Vagina (tissue), 2 donors: ENCODE measurements at regions not wholly inside any gene's neighbourhood (a gene's known extent, or its start where the extent isn't known, plus 50 kb on each side); places are given as distances from the start of the nearest gene placed in this dataset.
A peak's percentile ranks its signal among the peaks of the same experiment; 100 is the strongest.

Experiments
- DNase-seq, 2 donors: peaks; one replicate each; pipeline ENCODE4 v3.0.0-alpha.2; 2017; ENCODE audit errors: extremely low spot score in 2 of 2
- H3K27ac ChIP-seq: fragments of 200-600 bp; sonication (generic); one replicate; pipeline ENCODE4 v1.5.1; 2019
- H3K27me3 ChIP-seq: fragments of 200-600 bp; sonication (generic); one replicate; pipeline ENCODE4 v1.5.1; 2019
- H3K36me3 ChIP-seq, 2 donors: fragments of 200-600 bp; sonication (generic); one replicate each; pipeline ENCODE4 v1.5.1; 2017 to 2019
- H3K4me1 ChIP-seq: fragments of 200-600 bp; sonication (generic); one replicate; pipeline ENCODE4 v1.5.1; 2019
- H3K4me3 ChIP-seq, 2 donors: fragments of 200-600 bp; sonication (generic); 1 replicate in 1 of 2; 2 replicates in 1 of 2; pipeline ENCODE4 v1.5.1; 2016 to 2019
- H3K9me3 ChIP-seq: fragments of 200-600 bp; sonication (generic); one replicate; pipeline ENCODE4 v1.5.1; 2019
- POLR2A ChIP-seq, 2 donors: fragments of 450-650 bp; IDR thresholded peaks; one replicate each; pipeline ENCODE4 v1.6.1; 2017; ENCODE audit warnings: antibody characterized with exemption in 2 of 2, mild to moderate bottlenecking in 2 of 2, moderate library complexity in 2 of 2
- POLR2AphosphoS5 ChIP-seq, 2 donors: sonication (generic); formaldehyde crosslinking; IDR thresholded peaks; one replicate each; pipeline ENCODE4 v1.9.0; 2017; ENCODE audit warnings: antibody characterized with exemption in 2 of 2, mild to moderate bottlenecking in 2 of 2, low read depth in 1 of 2; ENCODE audit not compliant: insufficient read depth in 1 of 2
- intact Hi-C: fragments of 100-400 bp; cut with DNase I; formaldehyde crosslinking; loops from one replicate; pipeline ENCODE4 v1.15.1; 2023
- TF ChIP-seq, protein P1 (sequence below), 3 experiments: fragments of 450-650 bp in 2 of 3; fragments of 200-600 bp in 1 of 3; sonication (generic) in 1 of 3; IDR thresholded peaks; one replicate each; pipeline ENCODE4 v1.5.1; 2017 to 2019; ENCODE audit warnings: antibody characterized with exemption in 3 of 3, mild to moderate bottlenecking in 2 of 3, moderate library complexity in 2 of 3

DNA sequence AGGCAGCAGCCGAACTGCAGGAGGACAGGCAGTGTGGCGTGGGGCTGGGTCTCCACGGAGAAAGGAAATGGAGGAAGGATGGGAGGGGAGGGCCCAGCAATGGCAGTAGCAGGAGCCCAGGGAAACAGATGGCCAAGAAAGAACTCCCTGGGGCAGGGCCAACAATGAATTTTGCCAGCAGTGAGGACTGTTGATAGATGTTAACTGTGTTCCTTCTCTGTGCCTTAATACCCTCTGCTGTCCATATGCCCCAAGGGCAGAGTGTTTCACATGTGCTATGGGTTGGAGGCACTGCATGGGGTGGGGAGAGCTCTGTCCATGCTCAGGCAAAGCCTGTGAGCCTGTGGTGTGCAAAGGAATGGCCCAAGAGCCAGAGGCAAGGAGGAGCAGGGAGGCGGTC lies 70.8 kb upstream of the POMGNT2 start:
- H3K36me3 ChIP-seq = no peaks in the 10 kb centered on the region
- H3K27me3 ChIP-seq = no peaks in the 10 kb centered on the region
- no peak overlapping the region for H3K27ac ChIP-seq
- no peak overlapping the region for H3K4me3 ChIP-seq
- H3K4me1 ChIP-seq = peaks cover 31% of the 10 kb centered on the region
- DNase-seq = peak in 1 of 2 donors; percentile 25
- H3K9me3 ChIP-seq = peaks cover 11% of the 10 kb centered on the region
- intact Hi-C loops = no loop called here
- TF ChIP-seq POLR2AphosphoS5 (IDR thresholded peaks at IDR 0.05; ENCODE audit: insufficient read depth in 1 of 2, low read depth in 1 of 2) = no peak
- TF ChIP-seq POLR2A (IDR thresholded peaks at IDR 0.05) = no peak
- TF ChIP-seq, protein P1, sequence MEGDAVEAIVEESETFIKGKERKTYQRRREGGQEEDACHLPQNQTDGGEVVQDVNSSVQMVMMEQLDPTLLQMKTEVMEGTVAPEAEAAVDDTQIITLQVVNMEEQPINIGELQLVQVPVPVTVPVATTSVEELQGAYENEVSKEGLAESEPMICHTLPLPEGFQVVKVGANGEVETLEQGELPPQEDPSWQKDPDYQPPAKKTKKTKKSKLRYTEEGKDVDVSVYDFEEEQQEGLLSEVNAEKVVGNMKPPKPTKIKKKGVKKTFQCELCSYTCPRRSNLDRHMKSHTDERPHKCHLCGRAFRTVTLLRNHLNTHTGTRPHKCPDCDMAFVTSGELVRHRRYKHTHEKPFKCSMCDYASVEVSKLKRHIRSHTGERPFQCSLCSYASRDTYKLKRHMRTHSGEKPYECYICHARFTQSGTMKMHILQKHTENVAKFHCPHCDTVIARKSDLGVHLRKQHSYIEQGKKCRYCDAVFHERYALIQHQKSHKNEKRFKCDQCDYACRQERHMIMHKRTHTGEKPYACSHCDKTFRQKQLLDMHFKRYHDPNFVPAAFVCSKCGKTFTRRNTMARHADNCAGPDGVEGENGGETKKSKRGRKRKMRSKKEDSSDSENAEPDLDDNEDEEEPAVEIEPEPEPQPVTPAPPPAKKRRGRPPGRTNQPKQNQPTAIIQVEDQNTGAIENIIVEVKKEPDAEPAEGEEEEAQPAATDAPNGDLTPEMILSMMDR (IDR thresholded peaks at IDR 0.05) = no peak

DNA sequence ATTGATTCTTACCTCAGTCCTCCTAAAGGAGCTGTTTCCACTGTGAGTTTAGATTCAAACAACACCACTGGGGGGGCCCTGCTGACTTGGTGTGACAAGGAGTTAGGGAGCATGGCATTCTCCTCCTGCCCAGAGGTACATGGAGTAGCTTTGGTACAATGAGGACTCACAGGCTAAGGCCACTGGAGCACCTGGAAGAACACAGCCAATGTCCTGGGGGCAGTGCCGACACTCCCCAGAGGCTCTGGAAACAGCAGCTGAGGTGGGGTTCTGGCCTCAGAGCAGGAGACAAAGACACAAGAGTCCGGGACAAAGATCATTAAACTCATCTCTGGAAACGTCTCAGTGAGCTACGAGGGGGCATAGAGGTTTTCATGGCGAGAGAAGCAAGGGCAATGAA lies 69.7 kb upstream of the POMGNT2 start:
- peaks cover 20% of the 10 kb centered on the region for H3K4me1 ChIP-seq
- H3K9me3 ChIP-seq = peaks cover 11% of the 10 kb centered on the region
- H3K27me3 ChIP-seq = no peaks in the 10 kb centered on the region
- DNase-seq = peak in 1 of 2 donors; percentile 87
- no peak overlapping the region for H3K27ac ChIP-seq
- intact Hi-C loops = no loop called here
- H3K36me3 ChIP-seq = no peaks in the 10 kb centered on the region
- no peak overlapping the region for H3K4me3 ChIP-seq
- no peak for TF ChIP-seq POLR2AphosphoS5 (IDR thresholded peaks at IDR 0.05; ENCODE audit: insufficient read depth in 1 of 2, low read depth in 1 of 2)
- TF ChIP-seq, protein P1 (IDR thresholded peaks at IDR 0.05) = no peak
- no peak for TF ChIP-seq POLR2A (IDR thresholded peaks at IDR 0.05)

DNA sequence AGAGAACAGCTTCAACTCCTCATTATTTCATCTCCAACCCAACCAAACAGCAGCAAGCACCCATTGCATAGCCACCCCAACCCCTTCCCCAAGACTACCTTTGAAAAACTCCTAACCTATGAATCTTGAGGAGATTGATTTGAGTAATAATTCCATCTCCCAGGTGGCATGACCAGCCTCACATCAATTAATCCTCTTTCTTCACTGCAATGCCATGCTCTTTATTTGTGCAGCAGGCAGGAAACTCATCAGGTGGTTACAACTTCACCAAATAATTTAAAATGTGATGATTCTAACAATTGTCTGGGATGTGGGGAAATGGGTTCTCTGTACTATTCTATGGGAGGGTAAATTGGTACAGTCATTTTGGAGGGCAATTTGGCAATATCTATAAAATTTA lies 68.1 kb upstream of the POMGNT2 start:
- no peak for TF ChIP-seq POLR2AphosphoS5 (IDR thresholded peaks at IDR 0.05; ENCODE audit: insufficient read depth in 1 of 2, low read depth in 1 of 2)
- TF ChIP-seq POLR2A (IDR thresholded peaks at IDR 0.05) = no peak
- TF ChIP-seq, protein P1 (IDR thresholded peaks at IDR 0.05) = no peak
- no peak for DNase-seq
- H3K4me3 ChIP-seq = no peak overlapping the region
- no peak overlapping the region for H3K27ac ChIP-seq
- intact Hi-C loops = no loop called here
- no peaks in the 10 kb centered on the region for H3K27me3 ChIP-seq
- no peaks in the 10 kb centered on the region for H3K36me3 ChIP-seq
- H3K4me1 ChIP-seq = peaks cover 6% of the 10 kb centered on the region
- peaks cover 11% of the 10 kb centered on the region for H3K9me3 ChIP-seq

DNA sequence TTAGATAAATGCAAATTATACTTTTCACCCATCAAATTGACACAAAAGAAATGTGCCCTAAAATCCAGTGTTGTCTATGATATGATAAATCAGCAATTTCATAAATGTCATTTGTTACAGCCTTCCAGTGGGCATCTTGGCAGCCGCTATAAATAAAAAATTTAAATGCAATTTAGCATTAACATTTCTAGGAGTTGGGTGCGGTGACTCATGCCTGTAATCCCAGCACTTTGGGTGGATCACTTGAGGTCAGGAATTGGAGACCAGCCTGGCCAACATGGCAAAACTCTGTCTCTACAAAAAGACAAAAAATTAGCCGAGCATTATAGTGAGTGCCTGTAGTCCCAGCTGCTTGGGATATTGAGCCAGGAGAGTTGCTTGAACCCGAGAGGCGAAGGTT lies 65.9 kb upstream of the POMGNT2 start:
- TF ChIP-seq, protein P1 (IDR thresholded peaks at IDR 0.05) = no peak
- no peak for TF ChIP-seq POLR2AphosphoS5 (IDR thresholded peaks at IDR 0.05; ENCODE audit: insufficient read depth in 1 of 2, low read depth in 1 of 2)
- no peak for TF ChIP-seq POLR2A (IDR thresholded peaks at IDR 0.05)
- Histone ChIP-seq H3K27ac (no peak overlapping the region), H3K4me3 (no peak overlapping the region), H3K4me1 (no peaks in the 10 kb centered on the region), H3K9me3 (peaks cover 11% of the 10 kb centered on the region), H3K36me3 (no peaks in the 10 kb centered on the region), H3K27me3 (no peaks in the 10 kb centered on the region)
- intact Hi-C loops = no loop called here
- peak in 1 of 2 donors; percentile 31 for DNase-seq

DNA sequence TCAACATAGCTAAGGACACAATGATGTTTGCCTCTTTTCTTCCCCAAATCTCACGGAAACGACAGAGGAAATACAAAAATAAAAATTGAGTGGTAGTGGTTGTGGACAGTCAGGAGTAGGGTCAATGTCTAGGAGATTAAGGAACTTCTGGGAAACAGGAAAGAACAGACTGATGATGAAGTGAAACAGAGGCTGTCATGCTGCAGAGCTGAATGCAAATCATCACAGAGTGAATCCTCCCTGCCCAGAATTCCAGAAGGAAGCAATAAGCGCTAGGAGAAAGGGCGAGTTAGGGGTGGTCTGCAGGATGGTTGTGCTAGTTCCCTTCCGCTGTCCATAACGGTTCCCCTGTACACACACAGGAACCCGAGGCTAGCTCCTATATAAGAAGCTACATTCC lies 64.7 kb upstream of the POMGNT2 start:
- H3K9me3 ChIP-seq = peaks cover 11% of the 10 kb centered on the region
- TF ChIP-seq POLR2AphosphoS5 (IDR thresholded peaks at IDR 0.05; ENCODE audit: insufficient read depth in 1 of 2, low read depth in 1 of 2) = no peak
- TF ChIP-seq, protein P1 (IDR thresholded peaks at IDR 0.05) = no peak
- no peak for TF ChIP-seq POLR2A (IDR thresholded peaks at IDR 0.05)
- intact Hi-C loops = no loop called here
- H3K36me3 ChIP-seq = no peaks in the 10 kb centered on the region
- H3K27me3 ChIP-seq = no peaks in the 10 kb centered on the region
- H3K4me3 ChIP-seq = no peak overlapping the region
- no peak overlapping the region for H3K27ac ChIP-seq
- H3K4me1 ChIP-seq = no peaks in the 10 kb centered on the region
- DNase-seq = peak; percentile 40 to 64
